HepG2 (cell line): ENCODE measurements at regions not wholly inside any gene's neighbourhood (a gene's known extent, or its start where the extent isn't known, plus 50 kb on each side); places are given as distances from the start of the nearest gene placed in this dataset.

ENCODE experiments used
- CEBPG ChIP-seq: IDR thresholded peaks from 2 replicates; pipeline ENCODE4 v1.6.1; 2016
- RFX1 ChIP-seq: fragments of 450-650 bp; IDR thresholded peaks from 2 replicates; pipeline ENCODE4 v1.6.1; 2017
- TGIF2 ChIP-seq: IDR thresholded peaks from 2 replicates; pipeline ENCODE4 v1.6.1; 2016; ENCODE audit warnings: control low read depth, missing compliant biosample characterization
- ZHX2 ChIP-seq, 2 experiments: sonication (generic) in 1 of 2; formaldehyde crosslinking in 1 of 2; IDR thresholded peaks; 2 replicates each; pipeline versions ENCODE4 v1.6.1 to v1.9.0; 2014 to 2022; ENCODE audit warnings: antibody characterized with exemption in 1 of 2, borderline replicate concordance in 1 of 2, inconsistent platforms in 1 of 2, low read depth in 1 of 2, missing genetic modification reagents in 1 of 2
- ZNF687 ChIP-seq: sonication (generic); formaldehyde crosslinking; IDR thresholded peaks from 2 replicates; pipeline ENCODE4 v1.5.1; 2020; ENCODE audit warnings: mild to moderate bottlenecking, missing genetic modification reagents, moderate library complexity

- TF ChIP-seq CEBPG (CRISPR knock-in tag): no peak
- no peak for TF ChIP-seq ZHX2 (IDR thresholded peaks at IDR 0.05; ENCODE audit: low read depth)
- TF ChIP-seq ZHX2 (CRISPR knock-in tag; IDR thresholded peaks at IDR 0.05; ENCODE audit: borderline replicate concordance): no peak
- TF ChIP-seq RFX1: no peak
- no peak for TF ChIP-seq ZNF687 (CRISPR knock-in tag)
- TF ChIP-seq TGIF2: no peak
Measured at GRCh38 chr4:175453456-175453855, 358.6 kb downstream of the GPM6A start (continued).
